Kidney (tissue), 13 donors: ENCODE measurements at regions not wholly inside any gene's neighbourhood (a gene's known extent, or its start where the extent isn't known, plus 50 kb on each side); places are given as distances from the start of the nearest gene placed in this dataset.
"Not testable (repeated sequence)": the region's sequence is repeated elsewhere in the genome, so short reads cannot be mapped to it uniquely, and the experiment has no call there.

ENCODE experiments used
- DNase-seq, 5 donors: peaks; one replicate each; pipeline ENCODE4 v3.0.0-alpha.2; 2013 to 2020
- FAIRE-seq: peaks from 2 replicates; lab custom pipeline; 2012; peaks lifted over from hg19 to GRCh38; lab: Jason Lieb, UNC
- H3K27ac ChIP-seq, 2 donors: one replicate each; pipeline ENCODE4 v1.7.0; 2013; ENCODE audit warnings: low read depth in 2 of 2, low read length in 2 of 2, inconsistent platforms in 1 of 2
- H3K27me3 ChIP-seq: one replicate; pipeline ENCODE4 v1.7.1; 2013; ENCODE audit warnings: low read length, inconsistent platforms; ENCODE audit not compliant: control insufficient read depth, insufficient read depth
- H3K36me3 ChIP-seq, 3 donors: one replicate each; pipeline versions ENCODE4 v1.7.0 to v1.7.1; 2013; ENCODE audit warnings: low read length in 3 of 3, control low read depth in 1 of 3, inconsistent platforms in 1 of 3; ENCODE audit not compliant: insufficient read depth in 3 of 3, control insufficient read depth in 2 of 3
- H3K4me1 ChIP-seq, 3 donors: one replicate each; pipeline versions ENCODE4 v1.7.0 to v1.7.1; 2013; ENCODE audit warnings: low read length in 3 of 3, inconsistent platforms in 1 of 3, low read depth in 1 of 3; ENCODE audit not compliant: control insufficient read depth in 2 of 3, insufficient read depth in 2 of 3
- H3K4me3 ChIP-seq, 3 donors: one replicate each; pipeline versions ENCODE4 v1.7.0 to v1.8.1; 2013; ENCODE audit warnings: low read length in 3 of 3, control low read depth in 1 of 3, inconsistent platforms in 1 of 3
- H3K9ac ChIP-seq, 3 donors: one replicate each; pipeline versions ENCODE4 v1.7.0 to v1.7.1; 2013; ENCODE audit warnings: low read length in 3 of 3, control low read depth in 1 of 3, inconsistent platforms in 1 of 3
- H3K9me3 ChIP-seq, 3 donors: one replicate each; pipeline versions ENCODE4 v1.7.0 to v1.7.1; 2013; ENCODE audit warnings: low read length in 3 of 3, control low read depth in 1 of 3, inconsistent platforms in 1 of 3; ENCODE audit not compliant: control insufficient read depth in 2 of 3, insufficient read depth in 1 of 3
- CTCF ChIP-seq: IDR thresholded peaks from 3 replicates; pipeline ENCODE4 v1.5.1; 2012; ENCODE audit warnings: mild to moderate bottlenecking, moderate library complexity, borderline replicate concordance; ENCODE audit not compliant: insufficient read depth; ENCODE audit errors: extremely low read depth
- intact Hi-C: fragments of 100-400 bp; cut with DNase I; formaldehyde crosslinking; loops from one replicate; pipeline ENCODE4 v1.11.1; 2022
- donor health status: control.
- donor health status: control.
- donor health status: control.
- donor health status: control.
- donor health status: control.
- donor health status: DM: yes; HTN: yes; CAD: no.
- donor health status: Normal renal cell carcinoma (clear cell type).

- H3K27ac ChIP-seq: no peak overlapping the region
- intact Hi-C loops: no loop called here
- no peak for DNase-seq
- no peak overlapping the region for H3K9ac ChIP-seq
- H3K9me3 ChIP-seq: no peaks in the 10 kb centered on the region
- H3K4me3 ChIP-seq: no peak overlapping the region
- no peak for TF ChIP-seq CTCF
- FAIRE-seq: no peak
- no peaks in the 10 kb centered on the region for H3K4me1 ChIP-seq
- H3K36me3 ChIP-seq: no peaks in the 10 kb centered on the region
- no peaks in the 10 kb centered on the region for H3K27me3 ChIP-seq
Observed at GRCh38 chrX:96502507-96502906, 182.1 kb upstream of the DIAPH2 start.

- H3K9me3 ChIP-seq, H3K27me3 ChIP-seq, H3K36me3 ChIP-seq, H3K9ac ChIP-seq, FAIRE-seq, DNase-seq, intact Hi-C loops, H3K4me3 ChIP-seq, H3K27ac ChIP-seq, H3K4me1 ChIP-seq: not testable (repeated sequence)
Observed at GRCh38 chrX:96529386-96529785, 155.3 kb upstream of the DIAPH2 start.

GRCh38 chrX:96538104-96538725, 146.4 kb upstream of the DIAPH2 start:
- FAIRE-seq (no peak), DNase-seq (peak in 2 of 5 donors; percentile 1 to 8)
- Histone ChIP-seq H3K4me1 (no peaks in the 10 kb centered on the region), H3K27me3 (no peaks in the 10 kb centered on the region), H3K27ac (no peak overlapping the region), H3K36me3 (no peaks in the 10 kb centered on the region), H3K9ac (no peak overlapping the region), H3K9me3 (no peaks in the 10 kb centered on the region), H3K4me3 (no peak overlapping the region)
- no peak for TF ChIP-seq CTCF
- intact Hi-C loops: no loop called here

GRCh38 chrX:96540111-96540631, 144.5 kb upstream of the DIAPH2 start:
- FAIRE-seq: no peak
- Histone ChIP-seq H3K27ac (no peak overlapping the region), H3K9me3 (no peaks in the 10 kb centered on the region), H3K4me3 (no peak overlapping the region), H3K9ac (no peak overlapping the region), H3K27me3 (no peaks in the 10 kb centered on the region), H3K36me3 (no peaks in the 10 kb centered on the region), H3K4me1 (no peaks in the 10 kb centered on the region)
- no peak for DNase-seq
- intact Hi-C loops: no loop called here
- TF ChIP-seq CTCF: no peak

- H3K4me1 ChIP-seq, H3K27ac ChIP-seq, FAIRE-seq, H3K9me3 ChIP-seq, H3K36me3 ChIP-seq, DNase-seq, intact Hi-C loops, H3K27me3 ChIP-seq, H3K4me3 ChIP-seq, H3K9ac ChIP-seq: not testable (repeated sequence)
Observed at GRCh38 chrX:96546281-96546680, 138.4 kb upstream of the DIAPH2 start.
